CD4-positive, alpha-beta memory T cell (primary cell): ENCODE measurements at regions not wholly inside any gene's neighbourhood (a gene's known extent, or its start where the extent isn't known, plus 50 kb on each side); places are given as distances from the start of the nearest gene placed in this dataset.

ENCODE experiments used
- CTCF ChIA-PET: fragments of 350-600 bp; sonication (Branson Sonifier 250); formaldehyde crosslinking; loops from one replicate; lab custom pipeline; 2021; ENCODE audit warnings: inconsistent platforms; ENCODE audit not compliant: partially characterized antibody; lab: Charles Lee
- POLR2A ChIA-PET: fragments of 350-600 bp; sonication (Branson Sonifier 250); formaldehyde crosslinking; loops from one replicate; lab custom pipeline; 2021; ENCODE audit not compliant: partially characterized antibody; lab: Charles Lee
- DNase-seq, 5 donors: peaks; one replicate each; pipeline versions ENCODE4 v3.0.0 to v3.0.0-alpha.2; 2020 to 2022; ENCODE audit warnings: mixed read lengths in 1 of 5
- H3K27ac ChIP-seq: one replicate; pipeline ENCODE4 v1.7.0; 2013; ENCODE audit warnings: low read depth, low read length
- H3K27me3 ChIP-seq: 2 replicates; pipeline ENCODE4 v1.7.0; 2013; ENCODE audit warnings: mild to moderate bottlenecking, low read length, moderate library complexity; ENCODE audit not compliant: insufficient read depth
- H3K36me3 ChIP-seq: 2 replicates; pipeline ENCODE4 v1.7.0; 2013; ENCODE audit warnings: mild to moderate bottlenecking, low read length, moderate library complexity; ENCODE audit not compliant: insufficient read depth
- H3K4me1 ChIP-seq: 2 replicates; pipeline ENCODE4 v1.7.0; 2013; ENCODE audit warnings: mild to moderate bottlenecking, low read length, moderate library complexity; ENCODE audit not compliant: insufficient read depth
- H3K4me3 ChIP-seq, 2 donors: one replicate each; pipeline ENCODE4 v1.7.0; 2013; ENCODE audit warnings: low read length in 2 of 2, mild to moderate bottlenecking in 1 of 2
- H3K9me3 ChIP-seq, 2 donors: one replicate each; pipeline ENCODE4 v1.7.0; 2013; ENCODE audit warnings: low read length in 2 of 2, control low read depth in 1 of 2; ENCODE audit not compliant: control insufficient read depth in 1 of 2
- H3K27ac Mint-ChIP-seq, 7 donors: one replicate each; pipeline ENCODE4 v1.8.0; 2020 to 2021; ENCODE audit warnings: mixed read lengths in 7 of 7, mild to moderate bottlenecking in 6 of 7, inconsistent platforms in 3 of 7, moderate library complexity in 3 of 7
- H3K27me3 Mint-ChIP-seq, 2 donors: one replicate each; pipeline ENCODE4 v1.8.0; 2020 to 2021; ENCODE audit warnings: mixed read lengths in 2 of 2
- H3K36me3 Mint-ChIP-seq, 2 donors: one replicate each; pipeline ENCODE4 v1.8.0; 2020 to 2021; ENCODE audit warnings: mixed read lengths in 2 of 2, inconsistent platforms in 1 of 2, mild to moderate bottlenecking in 1 of 2
- H3K4me1 Mint-ChIP-seq, 4 donors: one replicate each; pipeline ENCODE4 v1.8.0; 2020 to 2021; ENCODE audit warnings: mixed read lengths in 4 of 4, mild to moderate bottlenecking in 1 of 4
- H3K4me3 Mint-ChIP-seq, 8 donors: one replicate each; pipeline ENCODE4 v1.8.0; 2020 to 2021; ENCODE audit warnings: mixed read lengths in 8 of 8, mild to moderate bottlenecking in 7 of 8, moderate library complexity in 6 of 8, inconsistent platforms in 3 of 8
- H3K9me3 Mint-ChIP-seq, 8 donors: one replicate each; pipeline ENCODE4 v1.8.0; 2020 to 2021; ENCODE audit warnings: mixed read lengths in 8 of 8, mild to moderate bottlenecking in 5 of 8, inconsistent platforms in 3 of 8, moderate library complexity in 1 of 8
- intact Hi-C: fragments of 100-400 bp; cut with micrococcal nuclease; formaldehyde crosslinking; loops from one replicate; pipeline ENCODE4 v1.15.1; 2023

- Mint-ChIP-seq H3K27ac (no peak overlapping the region), H3K36me3 (no peaks in the 10 kb centered on the region), H3K9me3 (peaks cover 0 to 3% (median 0%) of the 10 kb centered on the region in 8 donors), H3K27me3 (peaks cover 0 to 5% of the 10 kb centered on the region in 2 donors), H3K4me3 (no peak overlapping the region), H3K4me1 (no peaks in the 10 kb centered on the region)
- CTCF ChIA-PET: no interaction called here
- intact Hi-C loops: no loop called here
- Histone ChIP-seq H3K9me3 (no peaks in the 10 kb centered on the region), H3K27me3 (no peaks in the 10 kb centered on the region), H3K36me3 (no peaks in the 10 kb centered on the region), H3K4me3 (no peak overlapping the region), H3K4me1 (no peaks in the 10 kb centered on the region), H3K27ac (no peak overlapping the region)
- no peak for DNase-seq
- POLR2A ChIA-PET: no interaction called here
These were observed 136.4 kb downstream of the SLC17A6 start for GRCh38 chr11:22474616-22475015.

GRCh38 chr11:22473586-22473985 lies 135.4 kb downstream of the SLC17A6 start:
- H3K4me3 Mint-ChIP-seq: no peak overlapping the region
- H3K9me3 ChIP-seq: no peaks in the 10 kb centered on the region
- no peaks in the 10 kb centered on the region for H3K4me1 Mint-ChIP-seq
- H3K27me3 ChIP-seq: no peaks in the 10 kb centered on the region
- intact Hi-C loops: no loop called here
- H3K27me3 Mint-ChIP-seq: no peaks in the 10 kb centered on the region
- H3K27ac Mint-ChIP-seq: no peak overlapping the region
- H3K4me1 ChIP-seq: no peaks in the 10 kb centered on the region
- no peaks in the 10 kb centered on the region for H3K36me3 ChIP-seq
- POLR2A ChIA-PET: no interaction called here
- H3K36me3 Mint-ChIP-seq: no peaks in the 10 kb centered on the region
- CTCF ChIA-PET: no interaction called here
- no peak for DNase-seq
- H3K4me3 ChIP-seq: no peak overlapping the region
- no peak overlapping the region for H3K27ac ChIP-seq
- H3K9me3 Mint-ChIP-seq: peaks cover 0 to 3% (median 0%) of the 10 kb centered on the region in 8 donors

DNA sequence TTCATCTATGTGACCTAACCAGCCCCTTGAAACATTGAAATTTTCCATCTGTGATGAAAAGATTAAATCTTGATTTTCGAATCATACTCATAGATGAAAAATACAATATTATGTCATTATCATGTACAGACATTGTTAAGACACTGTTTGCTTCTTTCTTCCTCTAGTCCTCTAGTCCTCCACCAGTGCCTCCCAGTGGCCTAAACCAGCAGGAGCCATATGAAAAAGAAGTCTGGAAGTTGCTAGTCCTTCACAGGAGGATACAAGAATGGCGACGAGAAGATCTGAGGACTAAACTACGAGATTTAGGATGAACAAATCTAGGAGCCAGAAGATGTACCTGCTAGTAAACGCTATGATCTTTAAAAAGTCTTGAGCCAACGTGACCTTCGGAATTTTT lies 134.1 kb downstream of the SLC17A6 start:
- no peaks in the 10 kb centered on the region for H3K27me3 ChIP-seq
- Mint-ChIP-seq H3K27me3 (no peaks in the 10 kb centered on the region), H3K27ac (no peak overlapping the region), H3K9me3 (peaks cover 0 to 3% (median 0%) of the 10 kb centered on the region in 8 donors), H3K4me1 (no peaks in the 10 kb centered on the region), H3K4me3 (no peak overlapping the region), H3K36me3 (no peaks in the 10 kb centered on the region)
- ChIA-PET CTCF (no interaction called here), POLR2A (no interaction called here)
- H3K4me1 ChIP-seq: no peaks in the 10 kb centered on the region
- no peak overlapping the region for H3K4me3 ChIP-seq
- no peak for DNase-seq
- H3K36me3 ChIP-seq: no peaks in the 10 kb centered on the region
- H3K9me3 ChIP-seq: no peaks in the 10 kb centered on the region
- intact Hi-C loops: no loop called here
- no peak overlapping the region for H3K27ac ChIP-seq

GRCh38 chr11:22471385-22471784 lies 133.2 kb downstream of the SLC17A6 start:
- H3K27me3 Mint-ChIP-seq: no peaks in the 10 kb centered on the region
- intact Hi-C loops: no loop called here
- no peak for DNase-seq
- H3K36me3 Mint-ChIP-seq: no peaks in the 10 kb centered on the region
- no peaks in the 10 kb centered on the region for H3K4me1 ChIP-seq
- peaks cover 0 to 3% (median 0%) of the 10 kb centered on the region in 8 donors for H3K9me3 Mint-ChIP-seq
- H3K9me3 ChIP-seq: no peaks in the 10 kb centered on the region
- no peaks in the 10 kb centered on the region for H3K27me3 ChIP-seq
- H3K27ac Mint-ChIP-seq: no peak overlapping the region
- H3K4me3 Mint-ChIP-seq: no peak overlapping the region
- no peaks in the 10 kb centered on the region for H3K4me1 Mint-ChIP-seq
- POLR2A ChIA-PET: no interaction called here
- CTCF ChIA-PET: interaction anchor here (0.8 kb wide), 1 partner anchor 19 kb away, joined by 3 read pairs; no protein-coding TSS in a partner anchor
- H3K27ac ChIP-seq: no peak overlapping the region
- H3K36me3 ChIP-seq: no peaks in the 10 kb centered on the region
- no peak overlapping the region for H3K4me3 ChIP-seq

GRCh38 chr11:22467741-22468140 lies 129.6 kb downstream of the SLC17A6 start:
- Mint-ChIP-seq H3K27ac (no peak overlapping the region), H3K36me3 (no peaks in the 10 kb centered on the region)
- POLR2A ChIA-PET: no interaction called here

GRCh38 chr11:22467248-22467647 lies 129.1 kb downstream of the SLC17A6 start:
- Histone ChIP-seq H3K9me3 (no peaks in the 10 kb centered on the region), H3K4me1 (no peaks in the 10 kb centered on the region), H3K4me3 (no peak overlapping the region), H3K36me3 (no peaks in the 10 kb centered on the region), H3K27ac (no peak overlapping the region), H3K27me3 (no peaks in the 10 kb centered on the region)
- H3K36me3 Mint-ChIP-seq: no peaks in the 10 kb centered on the region
- no peak overlapping the region for H3K27ac Mint-ChIP-seq
- peaks cover 0 to 2% of the 10 kb centered on the region in 2 donors for H3K27me3 Mint-ChIP-seq
- DNase-seq: no peak
- intact Hi-C loops: no loop called here
- H3K4me1 Mint-ChIP-seq: no peaks in the 10 kb centered on the region
- ChIA-PET POLR2A (no interaction called here), CTCF (no interaction called here)
- peaks cover 0 to 4% (median 0%) of the 10 kb centered on the region in 8 donors for H3K9me3 Mint-ChIP-seq
- H3K4me3 Mint-ChIP-seq: no peak overlapping the region

More at GRCh38 chr11:22467741-22468140, 129.6 kb downstream of the SLC17A6 start:
- no peak for DNase-seq
- no peak overlapping the region for H3K4me3 Mint-ChIP-seq
- H3K9me3 Mint-ChIP-seq: peaks cover 0 to 4% (median 0%) of the 10 kb centered on the region in 8 donors
- no peaks in the 10 kb centered on the region for H3K4me1 Mint-ChIP-seq
- Histone ChIP-seq H3K36me3 (no peaks in the 10 kb centered on the region), H3K27ac (no peak overlapping the region), H3K4me1 (no peaks in the 10 kb centered on the region), H3K9me3 (no peaks in the 10 kb centered on the region), H3K27me3 (no peaks in the 10 kb centered on the region), H3K4me3 (no peak overlapping the region)
- H3K27me3 Mint-ChIP-seq: peaks cover 0 to 2% of the 10 kb centered on the region in 2 donors
- CTCF ChIA-PET: no interaction called here
- intact Hi-C loops: no loop called here

- CTCF ChIA-PET: no interaction called here
These were observed 128.6 kb downstream of the SLC17A6 start for GRCh38 chr11:22466809-22467208.

GRCh38 chr11:22466351-22466750 lies 128.2 kb downstream of the SLC17A6 start:
- intact Hi-C loops: no loop called here
- ChIA-PET POLR2A (no interaction called here), CTCF (no interaction called here)
- no peaks in the 10 kb centered on the region for H3K4me1 Mint-ChIP-seq
- no peaks in the 10 kb centered on the region for H3K9me3 ChIP-seq
- peaks cover 0 to 4% (median 0%) of the 10 kb centered on the region in 8 donors for H3K9me3 Mint-ChIP-seq
- H3K27me3 Mint-ChIP-seq: peaks cover 0 to 3% of the 10 kb centered on the region in 2 donors
- no peaks in the 10 kb centered on the region for H3K36me3 ChIP-seq
- no peak for DNase-seq
- no peak overlapping the region for H3K4me3 ChIP-seq
- no peak overlapping the region for H3K27ac Mint-ChIP-seq
- no peaks in the 10 kb centered on the region for H3K36me3 Mint-ChIP-seq
- no peaks in the 10 kb centered on the region for H3K27me3 ChIP-seq
- no peaks in the 10 kb centered on the region for H3K4me1 ChIP-seq
- H3K4me3 Mint-ChIP-seq: no peak overlapping the region
- H3K27ac ChIP-seq: no peak overlapping the region

More at GRCh38 chr11:22466809-22467208, 128.6 kb downstream of the SLC17A6 start:
- H3K36me3 ChIP-seq: no peaks in the 10 kb centered on the region
- Mint-ChIP-seq H3K4me3 (no peak overlapping the region), H3K4me1 (no peaks in the 10 kb centered on the region), H3K9me3 (peaks cover 0 to 4% (median 0%) of the 10 kb centered on the region in 8 donors), H3K27ac (no peak overlapping the region), H3K27me3 (peaks cover 0 to 3% of the 10 kb centered on the region in 2 donors), H3K36me3 (no peaks in the 10 kb centered on the region)
- H3K27ac ChIP-seq: no peak overlapping the region
- POLR2A ChIA-PET: no interaction called here
- H3K27me3 ChIP-seq: no peaks in the 10 kb centered on the region
- H3K9me3 ChIP-seq: no peaks in the 10 kb centered on the region
- no peak overlapping the region for H3K4me3 ChIP-seq
- no peaks in the 10 kb centered on the region for H3K4me1 ChIP-seq
- intact Hi-C loops: no loop called here
- no peak for DNase-seq
